Kasumi-1 (cell line): ENCODE measurements at regions not wholly inside any gene's neighbourhood (a gene's known extent, or its start where the extent isn't known, plus 50 kb on each side); places are given as distances from the start of the nearest gene placed in this dataset.

ENCODE experiments used
- DNase-seq, 2 experiments: peaks; one replicate each; lab custom pipeline; 2025; lab: John Stamatoyannopoulos, UW

GRCh38 chr21:38556390-38556789 is 58.1 kb upstream of the ERG start:
- DNase-seq: no peak

- no peak for DNase-seq
Measured at GRCh38 chr21:38561205-38561604, 62.9 kb upstream of the ERG start.

GRCh38 chr21:38561613-38562581 is 63.6 kb upstream of the ERG start:
- DNase-seq: no peak

- DNase-seq: no peak
Measured at GRCh38 chr21:38567335-38567969, 69.2 kb upstream of the ERG start.

- no peak for DNase-seq
Measured at GRCh38 chr21:38567970-38568360, 69.7 kb upstream of the ERG start.

- no peak for DNase-seq
Measured at GRCh38 chr21:38569733-38570132, 71.5 kb upstream of the ERG start.

- no peak for DNase-seq
Measured at GRCh38 chr21:38570596-38570995, 72.3 kb upstream of the ERG start.

- no peak for DNase-seq
Measured at GRCh38 chr21:38574895-38575575, 76.8 kb upstream of the ERG start.

GRCh38 chr21:38577887-38578286 is 79.6 kb upstream of the ERG start:
- no peak for DNase-seq

GRCh38 chr21:38590449-38591217 is 92.4 kb upstream of the ERG start:
- no peak for DNase-seq

GRCh38 chr21:38591218-38591537 is 92.9 kb upstream of the ERG start:
- DNase-seq: no peak

- DNase-seq: no peak
Measured at GRCh38 chr21:38596264-38597042, 98.2 kb upstream of the ERG start.

GRCh38 chr21:38597421-38597820 is 99.1 kb upstream of the ERG start:
- DNase-seq: no peak

GRCh38 chr21:38598413-38598812 is 100.1 kb upstream of the ERG start:
- DNase-seq: no peak

GRCh38 chr21:38599381-38599975 is 101.2 kb upstream of the ERG start:
- DNase-seq: no peak

- no peak for DNase-seq
Measured at GRCh38 chr21:38600106-38600505, 101.8 kb upstream of the ERG start.

GRCh38 chr21:38605236-38605635 is 107.0 kb upstream of the ERG start:
- DNase-seq: no peak

GRCh38 chr21:38609580-38609979 is 111.3 kb upstream of the ERG start:
- DNase-seq: no peak

GRCh38 chr21:38610623-38611251 is 112.5 kb upstream of the ERG start:
- DNase-seq: peak; percentile 2 to 3

GRCh38 chr21:38611277-38611676 is 113.0 kb upstream of the ERG start:
- no peak for DNase-seq

- no peak for DNase-seq
Measured at GRCh38 chr21:38613686-38614085, 115.4 kb upstream of the ERG start.
